ENCODE measurements at regions not wholly inside any gene's neighbourhood (a gene's known extent, or its start where the extent isn't known, plus 50 kb on each side); places are given as distances from the start of the nearest gene placed in this dataset.

DNA sequence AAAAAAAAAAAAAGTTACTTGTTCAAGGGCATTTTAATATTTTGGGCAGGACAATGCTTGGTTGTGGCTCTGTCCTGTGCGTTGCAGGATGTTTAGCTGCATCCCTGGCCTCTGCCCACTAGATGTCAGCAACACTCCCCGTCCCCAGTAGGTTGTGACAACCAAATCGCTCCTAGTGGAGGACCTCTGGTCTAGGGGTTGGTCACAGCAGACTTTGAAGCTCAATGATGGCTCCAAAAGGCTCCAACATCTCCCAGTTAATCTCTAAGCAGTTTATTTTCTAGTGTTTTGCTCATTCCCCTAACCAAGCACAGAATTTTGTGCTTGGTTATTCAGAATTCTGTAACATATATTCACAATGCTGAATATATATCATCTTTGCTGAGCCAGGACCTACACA lies 67.0 kb downstream of the CHRNA1 start:
- Histone ChIP-seq H3K9me3 (ENCODE audit: control insufficient read depth in 1 of 2, insufficient read depth in 1 of 2, low read depth in 1 of 2, low read length in 2 of 2) (no peaks in the 10 kb centered on the region), H4K20me1 (ENCODE audit: insufficient read depth) (no peaks in the 10 kb centered on the region), H2AFZ (ENCODE audit: low read depth, low read length, poor library complexity, severe bottlenecking) (peak overlapping the region; percentile 99), H3K27ac (ENCODE audit: low read depth, low read length) (no peak overlapping the region), H3K79me2 (ENCODE audit: insufficient read depth, low read length) (no peaks in the 10 kb centered on the region), H3K4me1 (ENCODE audit: control insufficient read depth in 1 of 2, insufficient read depth in 2 of 2, low read length in 2 of 2) (no peaks in the 10 kb centered on the region), H3K27me3 (ENCODE audit: insufficient read depth, low read length) (peaks cover 3% of the 10 kb centered on the region; the same call in 1 of the 2 replicates), H3K4me3 (replicated peaks in 1 of 2; ENCODE audit: low read depth in 1 of 2, low read length in 2 of 2) (no peak overlapping the region), H3K9me2 (ENCODE audit: insufficient read depth) (no peaks in the 10 kb centered on the region), H3K36me3 (ENCODE audit: control insufficient read depth in 1 of 2, insufficient read depth in 2 of 2, low read length in 2 of 2) (no peaks in the 10 kb centered on the region), H3K9ac (ENCODE audit: low read length) (no peak overlapping the region), H3K4me2 (ENCODE audit: low read length) (no peak overlapping the region)
- POLR2A ChIA-PET = no interaction called here
- RAD21 ChIA-PET (ENCODE audit: low non-redundant PET in 1 of 2, low total read pairs in 2 of 2, uncharacterized antibody in 2 of 2, unreplicated experiment in 2 of 2) = interaction anchor here (0.6 to 1.3 kb wide), 3 partner anchors 52 to 293 kb away, joined by 3 to 4 read pairs (median 3); no protein-coding TSS in a partner anchor
- ATAC-seq (peak; percentile 100), DNase-seq (ENCODE audit: low read depth, low spot score) (peak; percentile 59)
- intact Hi-C loops (cut with micrococcal nuclease) = loop anchor here (5.0 kb wide), 1 partner anchor 1385 kb away; the partner anchor contains the start of gene EVX2
- TF ChIP-seq RAD21 (IDR thresholded peaks at IDR 0.05; ENCODE audit: low read depth) (peak; percentile 70), ZFX (IDR thresholded peaks at IDR 0.05) (no peak)
- TF ChIP-seq, protein P1, sequence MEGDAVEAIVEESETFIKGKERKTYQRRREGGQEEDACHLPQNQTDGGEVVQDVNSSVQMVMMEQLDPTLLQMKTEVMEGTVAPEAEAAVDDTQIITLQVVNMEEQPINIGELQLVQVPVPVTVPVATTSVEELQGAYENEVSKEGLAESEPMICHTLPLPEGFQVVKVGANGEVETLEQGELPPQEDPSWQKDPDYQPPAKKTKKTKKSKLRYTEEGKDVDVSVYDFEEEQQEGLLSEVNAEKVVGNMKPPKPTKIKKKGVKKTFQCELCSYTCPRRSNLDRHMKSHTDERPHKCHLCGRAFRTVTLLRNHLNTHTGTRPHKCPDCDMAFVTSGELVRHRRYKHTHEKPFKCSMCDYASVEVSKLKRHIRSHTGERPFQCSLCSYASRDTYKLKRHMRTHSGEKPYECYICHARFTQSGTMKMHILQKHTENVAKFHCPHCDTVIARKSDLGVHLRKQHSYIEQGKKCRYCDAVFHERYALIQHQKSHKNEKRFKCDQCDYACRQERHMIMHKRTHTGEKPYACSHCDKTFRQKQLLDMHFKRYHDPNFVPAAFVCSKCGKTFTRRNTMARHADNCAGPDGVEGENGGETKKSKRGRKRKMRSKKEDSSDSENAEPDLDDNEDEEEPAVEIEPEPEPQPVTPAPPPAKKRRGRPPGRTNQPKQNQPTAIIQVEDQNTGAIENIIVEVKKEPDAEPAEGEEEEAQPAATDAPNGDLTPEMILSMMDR (IDR thresholded peaks at IDR 0.05 in 2 of 3, conservative IDR thresholded peaks at IDR 0.05 in 1 of 3; ENCODE audit: borderline replicate concordance in 1 of 3, insufficient read depth in 1 of 3, low read depth in 2 of 3, low read length in 2 of 3) = peak; percentile 75 to 93 (median 84)
- CTCF ChIA-PET = interaction anchor here (0.5 to 2.1 kb wide), 20 partner anchors 8 to 1617 kb away, joined by 3 to 27 read pairs (median 5); no protein-coding TSS in a partner anchor
- no TSS peak for BruUV-seq (replicated peaks)

DNA sequence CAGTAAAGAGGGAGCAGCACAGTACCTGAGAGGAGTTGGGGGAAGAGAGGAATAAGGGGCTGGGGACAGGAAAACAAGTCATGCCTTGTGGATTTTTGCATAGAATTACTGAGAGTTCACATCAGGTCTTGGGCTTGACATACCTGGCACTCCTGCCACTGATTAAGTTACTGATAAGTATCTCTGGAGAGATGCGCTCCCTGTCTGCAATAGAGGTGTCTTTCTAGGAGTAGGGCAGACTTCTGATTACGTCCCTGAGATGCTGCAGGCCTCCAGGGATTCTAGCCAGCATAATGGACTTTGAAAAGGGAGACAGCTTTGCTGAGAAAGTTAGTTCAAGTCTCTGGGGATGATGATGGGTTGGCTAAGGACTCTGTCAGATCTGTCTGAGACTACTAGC lies 69.4 kb downstream of the CHRNA1 start:
- Histone ChIP-seq H3K4me1 (ENCODE audit: control insufficient read depth in 1 of 2, insufficient read depth in 2 of 2, low read length in 2 of 2) (no peaks in the 10 kb centered on the region), H3K9me2 (ENCODE audit: insufficient read depth) (no peaks in the 10 kb centered on the region), H3K4me2 (ENCODE audit: low read length) (no peak overlapping the region), H4K20me1 (ENCODE audit: insufficient read depth) (no peaks in the 10 kb centered on the region), H3K79me2 (ENCODE audit: insufficient read depth, low read length) (no peaks in the 10 kb centered on the region), H3K9ac (ENCODE audit: low read length) (no peak overlapping the region), H3K4me3 (replicated peaks in 1 of 2; ENCODE audit: low read depth in 1 of 2, low read length in 2 of 2) (no peak overlapping the region), H3K27ac (ENCODE audit: low read depth, low read length) (no peak overlapping the region), H2AFZ (ENCODE audit: low read depth, low read length, poor library complexity, severe bottlenecking) (no peak overlapping the region), H3K36me3 (ENCODE audit: control insufficient read depth in 1 of 2, insufficient read depth in 2 of 2, low read length in 2 of 2) (no peaks in the 10 kb centered on the region), H3K9me3 (ENCODE audit: control insufficient read depth in 1 of 2, insufficient read depth in 1 of 2, low read depth in 1 of 2, low read length in 2 of 2) (no peaks in the 10 kb centered on the region), H3K27me3 (ENCODE audit: insufficient read depth, low read length) (peaks cover 3% of the 10 kb centered on the region; the same call in 1 of the 2 replicates)
- RAD21 ChIA-PET (ENCODE audit: low non-redundant PET in 1 of 2, low total read pairs in 2 of 2, uncharacterized antibody in 2 of 2, unreplicated experiment in 2 of 2) = no interaction called here
- no TSS peak for BruUV-seq (replicated peaks)
- intact Hi-C loops (cut with micrococcal nuclease) = loop anchor here (5.0 kb wide), 1 partner anchor 1387 kb away; the partner anchor contains the start of gene EVX2
- DNase-seq (ENCODE audit: low read depth, low spot score) (no peak), ATAC-seq (no peak)
- CTCF ChIA-PET = interaction anchor here (0.9 to 1.6 kb wide), 2 partner anchors 54 to 235 kb away, joined by 3 to 5 read pairs; no protein-coding TSS in a partner anchor
- POLR2A ChIA-PET = no interaction called here
- TF ChIP-seq ELF1 (IDR thresholded peaks at IDR 0.05; ENCODE audit: borderline replicate concordance, low read depth) = no peak
- TF ChIP-seq, protein P2, sequence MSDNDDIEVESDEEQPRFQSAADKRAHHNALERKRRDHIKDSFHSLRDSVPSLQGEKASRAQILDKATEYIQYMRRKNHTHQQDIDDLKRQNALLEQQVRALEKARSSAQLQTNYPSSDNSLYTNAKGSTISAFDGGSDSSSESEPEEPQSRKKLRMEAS (IDR thresholded peaks at IDR 0.05) = no peak
- no peak for TF ChIP-seq SP1 (IDR thresholded peaks at IDR 0.05; ENCODE audit: low read depth)
- no peak for TF ChIP-seq CEBPB (IDR thresholded peaks at IDR 0.05; ENCODE audit: low read depth)
- no peak for TF ChIP-seq ZFX (IDR thresholded peaks at IDR 0.05)
- TF ChIP-seq EZH2 (IDR thresholded peaks at IDR 0.05) = no peak
- TF ChIP-seq, protein P3, sequence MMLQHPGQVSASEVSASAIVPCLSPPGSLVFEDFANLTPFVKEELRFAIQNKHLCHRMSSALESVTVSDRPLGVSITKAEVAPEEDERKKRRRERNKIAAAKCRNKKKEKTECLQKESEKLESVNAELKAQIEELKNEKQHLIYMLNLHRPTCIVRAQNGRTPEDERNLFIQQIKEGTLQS (IDR thresholded peaks at IDR 0.05) = no peak
- TF ChIP-seq EGR1 (IDR thresholded peaks at IDR 0.05; ENCODE audit: low read depth) = no peak
- TF ChIP-seq ZNF274 (IDR thresholded peaks at IDR 0.05; ENCODE audit: low read depth, low read length) = no peak
- TF ChIP-seq SIN3A (IDR thresholded peaks at IDR 0.05; ENCODE audit: low read depth) = no peak
- no peak for TF ChIP-seq YY1 (IDR thresholded peaks at IDR 0.05; ENCODE audit: extremely low read depth, insufficient replicate concordance, low read depth, low read length)
- TF ChIP-seq, protein P4, sequence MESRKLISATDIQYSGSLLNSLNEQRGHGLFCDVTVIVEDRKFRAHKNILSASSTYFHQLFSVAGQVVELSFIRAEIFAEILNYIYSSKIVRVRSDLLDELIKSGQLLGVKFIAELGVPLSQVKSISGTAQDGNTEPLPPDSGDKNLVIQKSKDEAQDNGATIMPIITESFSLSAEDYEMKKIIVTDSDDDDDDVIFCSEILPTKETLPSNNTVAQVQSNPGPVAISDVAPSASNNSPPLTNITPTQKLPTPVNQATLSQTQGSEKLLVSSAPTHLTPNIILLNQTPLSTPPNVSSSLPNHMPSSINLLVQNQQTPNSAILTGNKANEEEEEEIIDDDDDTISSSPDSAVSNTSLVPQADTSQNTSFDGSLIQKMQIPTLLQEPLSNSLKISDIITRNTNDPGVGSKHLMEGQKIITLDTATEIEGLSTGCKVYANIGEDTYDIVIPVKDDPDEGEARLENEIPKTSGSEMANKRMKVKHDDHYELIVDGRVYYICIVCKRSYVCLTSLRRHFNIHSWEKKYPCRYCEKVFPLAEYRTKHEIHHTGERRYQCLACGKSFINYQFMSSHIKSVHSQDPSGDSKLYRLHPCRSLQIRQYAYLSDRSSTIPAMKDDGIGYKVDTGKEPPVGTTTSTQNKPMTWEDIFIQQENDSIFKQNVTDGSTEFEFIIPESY (IDR thresholded peaks at IDR 0.05; ENCODE audit: extremely low read depth, insufficient replicate concordance, low read length) = no peak
